ENCODE measurements at regions not wholly inside any gene's neighbourhood (a gene's known extent, or its start where the extent isn't known, plus 50 kb on each side); places are given as distances from the start of the nearest gene placed in this dataset.

GRCh38 chr6:165967810-165968407, 199.7 kb downstream of the TBXT start:
- H3K4me3 ChIP-seq (ENCODE audit: insufficient read depth, low read depth, low read length), result no peak overlapping the region
- H4K91ac ChIP-seq (ENCODE audit: insufficient read depth, low read depth, low read length), result no peak overlapping the region
- H3K14ac ChIP-seq (replicated peaks; ENCODE audit: low read depth, low read length), result no peak overlapping the region
- H2AK9ac ChIP-seq (replicated peaks; ENCODE audit: low read depth, low read length, poor library complexity), result no peak overlapping the region
- H4K5ac ChIP-seq (ENCODE audit: low read depth, low read length), result no peak overlapping the region
- H3K4me1 ChIP-seq (ENCODE audit: control insufficient read depth, insufficient read depth, low read length), result peaks cover 5% of the 10 kb centered on the region
- no peak overlapping the region for H2BK5ac ChIP-seq (ENCODE audit: low read depth, low read length, poor library complexity, severe bottlenecking)
- H3K4ac ChIP-seq (ENCODE audit: low read depth, low read length), result no peak overlapping the region
- no peaks in the 10 kb centered on the region; the same call in 1 of the 2 replicates for H4K20me1 ChIP-seq (ENCODE audit: insufficient read depth, low read length)
- H3K9me3 ChIP-seq (ENCODE audit: control insufficient read depth, insufficient read depth, low read length), result no peaks in the 10 kb centered on the region
- no peak overlapping the region for H3K9ac ChIP-seq (ENCODE audit: low read depth, low read length)
- no peak overlapping the region for H2AFZ ChIP-seq (replicated peaks; ENCODE audit: low read length, poor library complexity)
- peaks cover 8% of the 10 kb centered on the region for H3K36me3 ChIP-seq (ENCODE audit: control insufficient read depth, insufficient read depth, low read length)
- H3K9me1 ChIP-seq (ENCODE audit: insufficient read depth, low read length), result no peaks in the 10 kb centered on the region; the same call in 1 of the 2 replicates
- no TSS peak for BruUV-seq (replicated peaks)
- H3K79me1 ChIP-seq (ENCODE audit: low read depth in 1 of 2, low read length in 2 of 2), result peaks cover 0 to 26% of the 10 kb centered on the region in 2 experiments; a peak in 2 of 4 replicates
- no peak overlapping the region for H3K23ac ChIP-seq (ENCODE audit: low read depth, low read length)
- intact Hi-C loops (cut with micrococcal nuclease) (no loop called here), in situ Hi-C loops (cut with MboI; ENCODE audit: low sequenced_read_pairs) (no loop called here), dilution Hi-C loops (cut with HindIII; ENCODE audit: low sequenced_read_pairs, unreplicated experiment) (no loop called here)
- no peak overlapping the region for H3K4me2 ChIP-seq (ENCODE audit: low read depth, low read length)
- H2BK20ac ChIP-seq (ENCODE audit: low read depth, low read length), result no peak overlapping the region
- H2BK15ac ChIP-seq (ENCODE audit: low read depth, low read length), result no peak overlapping the region
- no peak overlapping the region for H3K56ac ChIP-seq (ENCODE audit: extremely low read depth, insufficient read depth, low read length)
- DNase-seq (peak; percentile 37), ATAC-seq (ENCODE audit: low read depth) (peak; percentile 63)
- TF ChIP-seq FOS (IDR thresholded peaks at IDR 0.05; ENCODE audit: low read depth, low read length), result peak; percentile 44; the same call in 1 of the 2 replicates
- TF ChIP-seq CTCF (conservative IDR thresholded peaks at IDR 0.05; ENCODE audit: low read depth, low read length), result no peak
- no peak overlapping the region for H3K18ac ChIP-seq (ENCODE audit: low read depth, low read length)
- H2AK5ac ChIP-seq (ENCODE audit: low read depth, low read length), result no peak overlapping the region
- H3K27ac ChIP-seq (ENCODE audit: insufficient read depth, low read length), result no peak overlapping the region
- H3K27me3 ChIP-seq (ENCODE audit: control insufficient read depth, insufficient read depth, low read length), result no peaks in the 10 kb centered on the region
- ChIA-PET CTCF (no interaction called here), POLR2A (ENCODE audit: unreplicated experiment) (no interaction called here)
- H2BK120ac ChIP-seq (ENCODE audit: low read depth, low read length), result no peak overlapping the region
- no peak overlapping the region for H4K8ac ChIP-seq (ENCODE audit: low read depth in 2 of 2, low read length in 2 of 2)
- 90% methylated on average over 2 of the region's 5 CpGs; no CpG with 5 or more reads in 1 of the 2 experiments for WGBS, 2 experiments (ENCODE audit: extremely low coverage in 2 of 2, insufficient read length in 1 of 2)
